OCI-LY7 (cell line): ENCODE measurements at regions not wholly inside any gene's neighbourhood (a gene's known extent, or its start where the extent isn't known, plus 50 kb on each side); places are given as distances from the start of the nearest gene placed in this dataset.

ENCODE experiments used
- BruUV-seq: library from RNA; stranded (reverse); fragments of 400-500 nt; replicated peaks from 2 replicates; lab custom pipeline; 2021; lab: Mats Ljungman, UMichigan
- CTCF ChIA-PET: fragments of 300-600 bp; sonication (Branson Sonifier 250); formaldehyde crosslinking; loops from one replicate; lab custom pipeline; 2022; ENCODE audit warnings: antibody characterized with exemption; ENCODE audit not compliant: unreplicated experiment; lab: Charles Lee
- POLR2A ChIA-PET: fragments of 300-600 bp; sonication (Branson Sonifier 250); formaldehyde crosslinking; loops from one replicate; lab custom pipeline; 2022; ENCODE audit warnings: antibody characterized with exemption; lab: Charles Lee
- DNase-seq: peaks from one replicate; pipeline ENCODE4 v3.0.0-alpha.2; 2015; ENCODE audit warnings: low spot score
- H2AFZ ChIP-seq: fragments of 200-600 bp; sonication (generic), shearing (Covaris generic); 2 replicates; pipeline ENCODE4 v1.6.1; 2014; ENCODE audit warnings: mild to moderate bottlenecking, antibody characterized with exemption, low read length, moderate library complexity
- H3K27ac ChIP-seq: fragments of 200-600 bp; sonication (generic); 2 replicates; pipeline ENCODE4 v1.5.1; 2014; ENCODE audit warnings: mixed run types, low read depth, mild to moderate bottlenecking, moderate library complexity, low read length, inconsistent platforms; ENCODE audit not compliant: poor library complexity, severe bottlenecking
- H3K36me3 ChIP-seq: fragments of 200-600 bp; sonication (generic); 2 replicates; pipeline ENCODE4 v1.6.1; 2014; ENCODE audit warnings: mild to moderate bottlenecking, antibody characterized with exemption, low read length, moderate library complexity, mixed read lengths; ENCODE audit not compliant: insufficient read depth
- H3K4me1 ChIP-seq: fragments of 200-600 bp; sonication (generic); 2 replicates; pipeline ENCODE4 v1.5.1; 2014; ENCODE audit warnings: mild to moderate bottlenecking, low read length; ENCODE audit not compliant: insufficient read depth, poor library complexity, severe bottlenecking
- H3K4me2 ChIP-seq: fragments of 200-600 bp; sonication (generic); 2 replicates; pipeline ENCODE4 v1.6.1; 2014; ENCODE audit warnings: mild to moderate bottlenecking, low read length
- H3K4me3 ChIP-seq: fragments of 200-600 bp; sonication (generic); 2 replicates; pipeline ENCODE4 v1.5.1; 2014; ENCODE audit warnings: mild to moderate bottlenecking, low read depth, low read length; ENCODE audit not compliant: poor library complexity, severe bottlenecking
- H3K79me2 ChIP-seq: fragments of 200-600 bp; sonication (generic); 2 replicates; pipeline ENCODE4 v1.6.1; 2016; ENCODE audit warnings: low read depth, mild to moderate bottlenecking, low read length, moderate library complexity, mixed read lengths; ENCODE audit not compliant: insufficient read depth
- H3K9me2 ChIP-seq: fragments of 200-600 bp; sonication (generic); 2 replicates; pipeline ENCODE4 v1.6.1; 2016; ENCODE audit warnings: mild to moderate bottlenecking, low read length, mixed read lengths; ENCODE audit not compliant: insufficient read depth
- H3K9me3 ChIP-seq: fragments of 200-600 bp; sonication (generic); 2 replicates; pipeline ENCODE4 v1.6.1; 2014; ENCODE audit warnings: mild to moderate bottlenecking, mixed run types, low read length, mixed read lengths
- H4K20me1 ChIP-seq: fragments of 200-600 bp; sonication (generic); 2 replicates; pipeline ENCODE4 v1.6.1; 2014; ENCODE audit warnings: mild to moderate bottlenecking, antibody characterized with exemption, low read length, moderate library complexity, mixed read lengths; ENCODE audit not compliant: insufficient read depth
- CTCF ChIP-seq: fragments of 200-600 bp; sonication (generic); conservative IDR thresholded peaks from 2 replicates; pipeline ENCODE4 v1.5.1; 2014; ENCODE audit warnings: mild to moderate bottlenecking, antibody characterized with exemption, low read length, moderate library complexity, mixed read lengths
- EZH2phosphoT487 ChIP-seq: fragments of 200-600 bp; sonication (generic); IDR thresholded peaks from 2 replicates; pipeline ENCODE4 v1.6.1; 2018; ENCODE audit warnings: low read depth, borderline replicate concordance, mild to moderate bottlenecking, mixed run types, antibody characterized with exemption, low read length, moderate library complexity, mixed read lengths
- intact Hi-C: fragments of 100-400 bp; cut with micrococcal nuclease; formaldehyde crosslinking; loops from one replicate; pipeline ENCODE4 v1.10.0; 2022; ENCODE audit not compliant: unreplicated experiment

- ChIA-PET CTCF (no interaction called here), POLR2A (no interaction called here)
- Histone ChIP-seq H3K9me3 (no peaks in the 10 kb centered on the region), H3K9me2 (no peaks in the 10 kb centered on the region), H3K4me1 (no peaks in the 10 kb centered on the region), H3K36me3 (no peaks in the 10 kb centered on the region), H4K20me1 (no peaks in the 10 kb centered on the region), H3K4me3 (no peak overlapping the region), H2AFZ (no peak overlapping the region), H3K27ac (no peak overlapping the region), H3K4me2 (no peak overlapping the region), H3K79me2 (no peaks in the 10 kb centered on the region)
- intact Hi-C loops, result no loop called here
- BruUV-seq, result no TSS peak
- no peak for DNase-seq
- TF ChIP-seq EZH2phosphoT487, result no peak
Measured at GRCh38 chr2:18063826-18064470, 185.5 kb downstream of the KCNS3 start.

- no peaks in the 10 kb centered on the region for H4K20me1 ChIP-seq
- no TSS peak for BruUV-seq
- H2AFZ ChIP-seq, result no peak overlapping the region
- no peak for DNase-seq
- H3K4me3 ChIP-seq, result no peak overlapping the region
- H3K9me2 ChIP-seq, result no peaks in the 10 kb centered on the region
- TF ChIP-seq CTCF, result no peak
- no peak for TF ChIP-seq EZH2phosphoT487
- ChIA-PET POLR2A (no interaction called here), CTCF (no interaction called here)
- no peak overlapping the region for H3K27ac ChIP-seq
- H3K9me3 ChIP-seq, result no peaks in the 10 kb centered on the region
- intact Hi-C loops, result no loop called here
- H3K4me1 ChIP-seq, result no peaks in the 10 kb centered on the region
- H3K36me3 ChIP-seq, result no peaks in the 10 kb centered on the region
- H3K79me2 ChIP-seq, result no peaks in the 10 kb centered on the region
- H3K4me2 ChIP-seq, result no peak overlapping the region
Measured at GRCh38 chr2:18062892-18063291, 184.4 kb downstream of the KCNS3 start.

- ChIA-PET CTCF (no interaction called here), POLR2A (interaction anchor here (1.5 kb wide), 1 partner anchor 16 kb away, joined by 4 read pairs; no protein-coding TSS in a partner anchor)
- Histone ChIP-seq H3K4me1 (no peaks in the 10 kb centered on the region), H2AFZ (no peak overlapping the region), H3K36me3 (no peaks in the 10 kb centered on the region), H3K27ac (no peak overlapping the region), H3K4me3 (no peak overlapping the region), H3K9me3 (no peaks in the 10 kb centered on the region), H3K4me2 (no peak overlapping the region), H3K79me2 (no peaks in the 10 kb centered on the region), H3K9me2 (no peaks in the 10 kb centered on the region), H4K20me1 (no peaks in the 10 kb centered on the region)
- intact Hi-C loops, result no loop called here
- DNase-seq, result no peak
- no TSS peak for BruUV-seq
- TF ChIP-seq CTCF, result no peak
- no peak for TF ChIP-seq EZH2phosphoT487
Measured at GRCh38 chr2:18061717-18062116, 183.2 kb downstream of the KCNS3 start.
